D341Med (cell line): ENCODE measurements at regions not wholly inside any gene's neighbourhood (a gene's known extent, or its start where the extent isn't known, plus 50 kb on each side); places are given as distances from the start of the nearest gene placed in this dataset.

Experiments
- DNase-seq: peaks from one replicate; pipeline ENCODE4 v3.0.0; 2012; ENCODE audit warnings: low spot score

DNA sequence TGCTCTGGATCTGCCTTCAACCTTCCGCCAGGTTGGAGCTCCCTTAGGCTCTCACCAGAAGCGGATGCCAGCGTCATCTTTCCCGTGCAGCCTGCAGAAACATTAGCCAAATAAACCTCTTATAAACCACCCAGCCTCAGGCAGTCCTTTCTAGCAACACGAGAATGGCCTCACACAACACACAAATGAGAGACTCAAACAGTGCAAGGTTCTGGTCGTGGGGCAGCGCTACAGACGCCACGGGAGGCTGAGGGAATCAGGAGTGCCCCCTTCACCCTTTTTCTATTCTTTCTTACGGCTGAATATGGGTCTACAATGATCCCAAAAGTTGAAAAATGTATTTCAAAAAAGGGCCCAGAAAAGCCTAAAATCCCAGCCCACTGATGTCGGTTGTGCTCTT, 96.4 kb downstream of the FOXL3 start:
- no peak for DNase-seq

DNA sequence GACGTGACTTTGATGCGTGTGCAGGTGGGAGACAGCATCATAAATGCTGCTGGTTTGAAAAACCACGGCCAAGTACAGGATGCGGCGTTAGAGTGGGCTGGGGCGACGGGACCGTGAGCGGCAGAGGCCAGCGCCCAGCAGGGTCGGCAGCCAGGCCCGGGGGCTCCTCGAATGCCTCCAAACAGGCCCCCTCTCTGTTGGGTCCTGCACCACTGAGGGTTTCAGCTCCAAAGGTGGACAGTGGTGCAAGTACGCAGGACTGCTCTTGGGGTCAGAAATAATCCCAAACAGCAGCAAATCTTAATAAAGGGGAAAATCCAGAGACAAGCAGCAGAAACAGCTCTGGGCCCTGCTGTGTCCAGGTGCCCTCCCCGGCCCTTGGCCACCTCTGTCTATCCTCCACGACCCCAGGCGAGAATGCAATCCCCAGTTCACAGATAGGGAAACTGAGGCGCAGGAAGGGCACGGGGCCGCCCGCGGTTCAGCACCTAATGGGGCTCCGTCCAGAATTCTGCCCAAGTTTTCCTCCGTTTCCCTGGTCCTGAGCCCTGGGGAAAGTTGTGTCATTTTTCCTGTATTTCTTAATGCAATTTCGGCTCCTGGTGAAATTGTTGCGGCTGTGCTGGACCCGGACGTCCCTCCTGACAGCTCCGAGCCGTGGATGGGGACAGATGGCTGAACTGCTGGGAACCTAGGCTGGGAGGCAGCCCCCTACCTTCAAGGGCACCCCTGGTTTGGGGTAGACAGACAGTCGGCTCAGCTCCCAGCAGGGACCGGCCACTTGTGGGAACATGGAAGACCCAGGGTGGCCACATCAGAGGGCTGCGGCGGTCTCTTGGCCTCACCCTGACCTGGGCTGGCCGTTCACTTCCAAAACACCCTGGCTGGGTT, 97.4 kb downstream of the FOXL3 start:
- peak; percentile 21 for DNase-seq

- peak; percentile 21 for DNase-seq
Measured at GRCh38 chr7:388023-388960, 98.3 kb downstream of the FOXL3 start.

DNA sequence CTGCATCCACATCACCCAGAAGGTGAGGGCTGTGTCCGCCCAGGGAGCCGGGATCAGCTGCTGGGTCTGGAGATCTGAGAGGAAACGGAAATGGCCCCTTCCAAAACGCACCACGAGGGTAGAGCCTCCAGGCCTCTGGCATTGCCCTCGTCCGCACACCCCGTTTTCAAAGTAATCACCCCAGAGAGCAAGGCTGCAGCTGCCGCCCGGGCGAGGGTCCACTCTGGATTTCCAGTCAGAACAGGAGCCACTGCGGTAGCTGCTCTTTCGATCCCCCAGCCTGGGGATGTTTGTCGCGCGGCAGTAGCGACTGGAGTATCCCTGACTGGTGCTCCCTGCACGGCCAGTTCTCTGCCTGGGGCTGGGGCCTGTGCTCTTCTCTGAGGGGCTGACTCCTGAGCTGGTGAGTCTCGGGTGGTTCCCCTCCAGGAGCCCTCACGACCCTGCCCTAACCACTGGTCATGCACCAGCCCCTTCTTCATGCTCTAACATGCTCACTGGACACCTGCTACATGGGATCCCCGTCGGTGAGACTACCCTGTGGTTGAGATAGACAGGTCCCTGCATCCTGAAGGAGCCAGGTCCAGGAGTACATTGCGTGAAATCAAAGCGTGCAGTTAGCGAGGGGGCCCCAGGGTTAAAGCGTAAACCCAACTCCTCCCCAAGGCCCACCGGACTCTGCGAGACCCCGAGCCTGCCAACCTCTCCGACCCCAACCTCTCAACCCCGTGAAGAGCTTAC, 99.2 kb downstream of the FOXL3 start:
- DNase-seq: peak; percentile 18

DNA sequence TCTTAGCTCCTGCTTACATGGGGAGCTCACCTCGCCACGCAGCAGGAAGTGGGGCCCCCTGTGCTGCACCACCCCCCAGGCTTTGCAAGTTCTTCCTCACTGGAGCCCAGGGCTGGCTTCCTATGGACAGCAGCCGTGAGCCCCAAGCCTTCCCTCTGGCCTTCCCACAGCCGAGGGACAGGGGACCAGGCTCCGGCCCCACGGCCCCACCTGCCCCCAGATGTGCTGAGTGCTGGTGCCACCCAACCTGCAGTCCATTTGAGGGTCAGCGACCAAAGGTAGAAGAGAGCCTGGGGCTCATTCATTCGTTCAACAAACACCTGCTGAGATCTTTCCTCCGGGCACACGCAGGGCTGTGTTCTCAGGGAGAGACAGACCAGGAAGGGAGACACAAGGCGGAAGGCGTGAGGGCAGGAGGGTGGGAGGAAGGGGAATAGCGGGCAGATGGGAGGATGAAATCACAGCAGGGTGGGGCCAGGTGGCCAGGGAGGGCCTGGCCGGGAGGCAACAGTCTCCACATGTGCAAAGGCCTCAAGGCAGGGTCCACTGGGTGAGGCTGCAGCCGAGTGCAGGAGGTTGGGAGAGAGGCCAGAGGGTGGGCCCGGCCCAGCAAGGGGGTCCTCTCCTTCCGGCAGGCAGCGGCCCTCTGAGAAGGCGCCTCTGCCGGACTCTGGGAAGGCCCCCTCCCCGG, 100.1 kb downstream of the FOXL3 start:
- peak; percentile 19 for DNase-seq

- peak; percentile 29 for DNase-seq
Measured at GRCh38 chr7:390761-391410, 100.9 kb downstream of the FOXL3 start.

DNA sequence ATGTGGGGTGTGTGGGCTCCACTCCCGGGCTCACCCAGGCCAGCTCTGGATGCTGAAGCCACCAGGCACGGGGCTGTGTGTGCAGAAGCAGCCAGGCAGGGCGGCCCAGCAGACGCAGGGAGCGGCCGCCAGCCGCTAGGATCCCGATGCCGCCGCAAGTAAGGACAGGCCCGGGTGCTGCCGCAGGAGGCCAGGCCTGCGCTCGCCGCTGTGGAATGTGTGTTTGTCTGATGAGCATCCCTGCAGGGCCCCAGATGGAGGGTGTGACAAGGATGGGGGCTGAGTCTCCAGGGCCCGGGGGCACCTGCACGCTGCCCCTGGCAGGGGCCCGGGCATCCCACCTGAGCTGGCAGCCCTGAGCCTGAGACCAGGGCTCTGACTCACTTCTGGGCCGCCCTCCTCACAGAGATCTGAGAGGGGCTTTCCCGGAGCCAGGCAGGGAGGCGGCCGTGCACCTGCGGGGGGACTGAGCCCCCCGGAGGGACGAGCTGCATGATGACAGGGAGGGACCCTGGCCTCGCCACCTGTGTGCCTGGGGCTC, 101.5 kb downstream of the FOXL3 start:
- peak; percentile 29 for DNase-seq

DNA sequence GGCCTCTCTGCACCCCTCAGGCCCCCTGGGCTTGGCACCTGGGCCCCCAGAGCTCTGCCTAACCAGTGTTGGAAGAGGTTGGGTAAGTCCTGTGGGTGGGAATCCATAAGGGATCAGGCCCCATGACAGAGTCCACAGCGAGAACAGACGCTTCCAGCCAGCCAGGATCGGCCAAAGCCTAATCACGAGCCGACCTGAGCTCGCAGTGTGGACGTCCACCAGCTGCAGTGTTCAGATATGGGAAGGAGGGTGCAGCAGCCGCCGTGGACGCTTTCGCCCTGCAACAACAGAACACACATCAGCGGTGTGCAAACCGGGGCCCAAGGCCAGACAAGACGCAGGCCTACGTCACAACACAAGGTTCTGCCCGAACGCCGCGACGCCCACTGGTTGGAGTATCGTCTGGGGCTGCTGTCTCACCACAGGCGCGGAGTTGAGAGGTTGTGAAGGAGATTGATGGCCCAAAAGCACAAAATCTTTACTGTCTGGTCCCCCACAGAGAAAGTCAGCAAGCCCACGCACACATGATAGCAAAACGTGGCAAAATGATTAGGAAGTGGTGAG, 102.1 kb downstream of the FOXL3 start:
- DNase-seq: peak; percentile 24

- DNase-seq: no peak
Measured at GRCh38 chr7:392822-393221, 102.9 kb downstream of the FOXL3 start.

- no peak for DNase-seq
Measured at GRCh38 chr7:395643-396042, 105.7 kb downstream of the FOXL3 start.

DNA sequence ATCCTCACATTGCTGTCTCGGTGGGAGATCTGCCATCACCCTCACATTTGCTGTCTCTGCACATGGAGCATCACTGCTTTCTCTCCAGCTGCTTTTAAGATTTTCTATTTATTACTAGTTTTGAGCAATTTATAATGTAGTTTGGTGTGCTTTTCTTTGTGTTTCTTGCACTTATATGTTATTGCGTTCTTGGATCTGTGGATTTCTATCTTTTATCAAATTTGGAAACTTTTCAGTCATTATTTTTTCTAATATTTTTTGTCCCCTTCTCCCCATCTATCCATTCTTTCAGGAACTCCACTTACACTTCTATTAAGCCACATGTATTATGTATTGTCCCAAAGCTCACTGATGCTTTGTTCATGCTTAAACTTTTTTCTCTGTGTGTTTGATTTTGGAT, 108.9 kb downstream of the FOXL3 start:
- DNase-seq: no peak

GRCh38 chr7:400901-401485, 111.0 kb downstream of the FOXL3 start:
- DNase-seq: peak; percentile 16

GRCh38 chr7:401495-401894, 111.5 kb downstream of the FOXL3 start:
- DNase-seq: peak; percentile 10

DNA sequence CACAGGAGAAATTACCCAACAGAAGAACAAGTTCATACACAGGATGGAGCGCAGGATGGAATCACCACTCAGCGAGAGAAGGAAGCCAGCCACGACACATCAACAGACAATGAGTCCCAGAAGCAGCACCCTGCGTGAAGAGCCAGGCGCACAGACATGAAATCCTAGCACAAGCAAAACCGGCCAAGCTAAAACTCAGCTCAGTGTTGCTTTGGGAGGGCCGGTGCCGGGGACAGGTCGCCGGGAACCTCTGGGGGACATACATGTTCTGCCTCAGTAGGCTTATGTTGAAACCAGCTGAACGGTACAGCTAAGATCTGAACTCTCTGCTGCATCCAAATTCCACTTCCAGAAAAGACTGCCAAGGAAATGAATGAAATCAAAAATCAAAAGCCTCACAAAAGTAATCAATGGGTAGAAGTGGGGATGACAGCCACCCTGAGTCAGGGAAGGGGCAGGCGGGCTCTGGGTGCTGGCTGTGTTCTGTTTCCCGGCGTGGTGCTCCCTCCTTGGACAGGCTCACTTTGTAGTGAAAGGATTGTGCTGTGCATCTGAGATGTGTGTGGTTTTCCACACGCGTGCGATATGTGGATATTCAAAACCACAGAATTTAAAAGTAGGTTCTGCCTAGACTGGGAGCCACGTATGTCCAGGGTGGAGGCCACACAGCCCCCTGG, 114.7 kb downstream of the PDGFA start:
- no peak for DNase-seq

- DNase-seq: no peak
Measured at GRCh38 chr7:405489-406211, 114.0 kb downstream of the PDGFA start.

GRCh38 chr7:407721-408539, 111.7 kb downstream of the PDGFA start:
- DNase-seq: no peak

- DNase-seq: no peak
Measured at GRCh38 chr7:408751-409311, 110.8 kb downstream of the PDGFA start.
